ENCODE measurements at regions not wholly inside any gene's neighbourhood (a gene's known extent, or its start where the extent isn't known, plus 50 kb on each side); places are given as distances from the start of the nearest gene placed in this dataset.

DNA sequence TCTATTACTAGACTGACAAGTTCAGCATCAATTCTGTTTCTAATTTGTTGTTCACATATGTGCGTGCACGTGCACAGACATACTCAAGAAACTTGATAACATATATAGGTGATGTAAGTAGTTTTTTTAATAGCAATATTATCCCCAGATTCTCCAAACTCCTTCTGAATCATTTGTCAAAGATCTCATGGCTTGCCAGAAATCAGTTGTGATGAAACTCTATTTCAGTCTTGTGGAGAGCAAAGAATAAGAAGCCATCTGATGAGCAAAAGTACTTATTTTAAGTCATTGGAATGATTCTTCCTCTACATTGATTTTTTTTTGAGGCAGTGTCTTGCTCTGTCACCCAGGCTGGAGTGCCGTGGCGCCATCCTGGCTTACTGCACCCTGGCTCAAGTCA, 167.0 kb upstream of the TBL1XR1 start:
- no peak for TF ChIP-seq CTCF (IDR thresholded peaks at IDR 0.05)
- TF ChIP-seq POLR2A (IDR thresholded peaks at IDR 0.05) = no peak
- TF ChIP-seq POLR2AphosphoS5 (IDR thresholded peaks at IDR 0.05) = no peak
